ENCODE measurements at regions not wholly inside any gene's neighbourhood (a gene's known extent, or its start where the extent isn't known, plus 50 kb on each side); places are given as distances from the start of the nearest gene placed in this dataset.

DNA sequence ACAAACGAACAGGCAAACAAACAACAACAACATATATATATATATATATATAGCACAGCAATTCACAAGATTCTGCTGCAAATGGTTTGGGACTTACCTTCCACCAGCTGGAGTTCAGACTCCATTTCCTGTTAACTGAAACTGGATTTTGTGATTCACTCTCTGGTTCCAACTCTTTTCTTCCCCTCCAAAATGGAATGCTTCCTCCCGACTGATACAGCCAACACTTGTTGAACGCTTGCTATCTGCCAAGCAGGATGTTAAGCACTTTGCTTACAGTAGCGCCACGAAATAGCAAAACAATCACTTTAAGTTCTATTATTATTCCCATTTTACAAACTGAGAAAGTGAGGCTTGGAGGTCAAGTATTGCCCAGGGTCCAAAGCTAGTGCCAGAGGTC, 116.0 kb upstream of the TMEM132C start:
- no peaks in the 10 kb centered on the region for H3K36me3 ChIP-seq (ENCODE audit: control insufficient read depth in 2 of 2, extremely low read depth in 1 of 2, insufficient read depth in 2 of 2, low read length in 2 of 2)
- no peak overlapping the region for H2AFZ ChIP-seq (ENCODE audit: low read depth, low read length)
- no peak overlapping the region for H3K9ac ChIP-seq (replicated peaks; ENCODE audit: extremely low read depth, insufficient read depth, low read length)
- no peak overlapping the region for H3K4me2 ChIP-seq (ENCODE audit: insufficient read depth, low read length)
- no peaks in the 10 kb centered on the region for H3K27me3 ChIP-seq (ENCODE audit: control insufficient read depth in 2 of 2, insufficient read depth in 2 of 2, low read length in 2 of 2)
- CTCF ChIA-PET, result no interaction called here
- FAIRE-seq (no peak), DNase-seq (ENCODE audit: low read depth, low spot score) (no peak)
- H3K9me3 ChIP-seq (replicated peaks; ENCODE audit: control insufficient read depth, insufficient read depth, low read length), result peaks cover 11% of the 10 kb centered on the region
- H3K4me1 ChIP-seq (ENCODE audit: control insufficient read depth, extremely low read depth, insufficient read depth, low read length), result no peaks in the 10 kb centered on the region
- intact Hi-C loops (cut with micrococcal nuclease), result no loop called here
- POLR2A ChIA-PET, result no interaction called here
- no TSS peak for BruUV-seq (replicated peaks)
- H3K4me3 ChIP-seq (replicated peaks in 1 of 3; ENCODE audit: insufficient read depth in 1 of 3, low read depth in 1 of 3, low read length in 3 of 3), result no peak overlapping the region
- H4K20me1 ChIP-seq (replicated peaks; ENCODE audit: control insufficient read depth, extremely low read depth, insufficient read depth, low read length), result no peaks in the 10 kb centered on the region
- dilution Hi-C loops (cut with MboI; ENCODE audit: extremely low pct_ligation_motif_present, low sequenced_read_pairs), result no loop called here
- H3K79me2 ChIP-seq (ENCODE audit: control insufficient read depth, insufficient read depth, low read length), result no peaks in the 10 kb centered on the region
- no peaks in the 10 kb centered on the region for H3K9me1 ChIP-seq (replicated peaks; ENCODE audit: control insufficient read depth, extremely low read depth, insufficient read depth, low read length)
- H3K27ac ChIP-seq (ENCODE audit: insufficient read depth, low read depth, low read length), result no peak overlapping the region
- TF ChIP-seq, protein P1, sequence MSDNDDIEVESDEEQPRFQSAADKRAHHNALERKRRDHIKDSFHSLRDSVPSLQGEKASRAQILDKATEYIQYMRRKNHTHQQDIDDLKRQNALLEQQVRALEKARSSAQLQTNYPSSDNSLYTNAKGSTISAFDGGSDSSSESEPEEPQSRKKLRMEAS (IDR thresholded peaks at IDR 0.05; ENCODE audit: insufficient read depth, insufficient read length), result no peak
- TF ChIP-seq MYC (IDR thresholded peaks at IDR 0.05; ENCODE audit: low read depth, low read length) (no peak), FOS (IDR thresholded peaks at IDR 0.05; ENCODE audit: borderline replicate concordance, insufficient read depth, low read length) (no peak)

DNA sequence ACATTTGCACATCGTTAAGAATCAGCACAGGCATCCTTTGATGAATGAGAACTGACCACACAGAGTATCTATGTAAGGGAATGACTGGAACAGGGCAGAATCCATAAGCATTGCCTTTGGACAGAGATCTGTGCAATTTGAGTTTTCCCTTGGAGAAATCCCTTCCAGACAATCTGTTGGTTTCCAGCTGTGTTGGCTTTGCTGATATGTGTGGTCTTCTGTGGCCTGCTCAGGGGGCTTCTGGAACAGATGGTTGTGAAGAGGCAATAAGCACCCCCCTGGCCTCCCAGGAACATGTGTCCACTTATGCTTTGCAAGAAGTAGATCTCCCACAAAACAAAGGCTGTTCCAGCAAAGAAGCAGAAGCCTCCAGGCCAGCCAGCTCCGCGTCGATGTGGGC, 111.4 kb upstream of the TMEM132C start:
- no TSS peak for BruUV-seq (replicated peaks)

More for the DNA sequence above, 111.4 kb upstream of the TMEM132C start:
- no peaks in the 10 kb centered on the region for H3K36me3 ChIP-seq (ENCODE audit: control insufficient read depth in 2 of 2, extremely low read depth in 1 of 2, insufficient read depth in 2 of 2, low read length in 2 of 2)
- no peaks in the 10 kb centered on the region for H3K27me3 ChIP-seq (ENCODE audit: control insufficient read depth in 2 of 2, insufficient read depth in 2 of 2, low read length in 2 of 2)
- FAIRE-seq (no peak), DNase-seq (ENCODE audit: low read depth, low spot score) (no peak)
- ChIA-PET CTCF (no interaction called here), POLR2A (no interaction called here)
- H3K9me1 ChIP-seq (replicated peaks; ENCODE audit: control insufficient read depth, extremely low read depth, insufficient read depth, low read length), result no peaks in the 10 kb centered on the region
- no peak overlapping the region for H3K27ac ChIP-seq (ENCODE audit: insufficient read depth, low read depth, low read length)
- H3K9me3 ChIP-seq (replicated peaks; ENCODE audit: control insufficient read depth, insufficient read depth, low read length), result peaks cover 10% of the 10 kb centered on the region
- no peaks in the 10 kb centered on the region for H3K79me2 ChIP-seq (ENCODE audit: control insufficient read depth, insufficient read depth, low read length)
- H3K4me1 ChIP-seq (ENCODE audit: control insufficient read depth, extremely low read depth, insufficient read depth, low read length), result no peaks in the 10 kb centered on the region
- no peak overlapping the region for H2AFZ ChIP-seq (ENCODE audit: low read depth, low read length)
- TF ChIP-seq POLR2AphosphoS5 (IDR thresholded peaks at IDR 0.05; ENCODE audit: insufficient read depth, low read depth, low read length), result no peak
- TF ChIP-seq GATA2 (IDR thresholded peaks at IDR 0.05; ENCODE audit: insufficient read depth, insufficient read length, low read depth, low read length), result no peak
- TF ChIP-seq, protein P2, sequence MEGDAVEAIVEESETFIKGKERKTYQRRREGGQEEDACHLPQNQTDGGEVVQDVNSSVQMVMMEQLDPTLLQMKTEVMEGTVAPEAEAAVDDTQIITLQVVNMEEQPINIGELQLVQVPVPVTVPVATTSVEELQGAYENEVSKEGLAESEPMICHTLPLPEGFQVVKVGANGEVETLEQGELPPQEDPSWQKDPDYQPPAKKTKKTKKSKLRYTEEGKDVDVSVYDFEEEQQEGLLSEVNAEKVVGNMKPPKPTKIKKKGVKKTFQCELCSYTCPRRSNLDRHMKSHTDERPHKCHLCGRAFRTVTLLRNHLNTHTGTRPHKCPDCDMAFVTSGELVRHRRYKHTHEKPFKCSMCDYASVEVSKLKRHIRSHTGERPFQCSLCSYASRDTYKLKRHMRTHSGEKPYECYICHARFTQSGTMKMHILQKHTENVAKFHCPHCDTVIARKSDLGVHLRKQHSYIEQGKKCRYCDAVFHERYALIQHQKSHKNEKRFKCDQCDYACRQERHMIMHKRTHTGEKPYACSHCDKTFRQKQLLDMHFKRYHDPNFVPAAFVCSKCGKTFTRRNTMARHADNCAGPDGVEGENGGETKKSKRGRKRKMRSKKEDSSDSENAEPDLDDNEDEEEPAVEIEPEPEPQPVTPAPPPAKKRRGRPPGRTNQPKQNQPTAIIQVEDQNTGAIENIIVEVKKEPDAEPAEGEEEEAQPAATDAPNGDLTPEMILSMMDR (IDR thresholded peaks at IDR 0.05; ENCODE audit: extremely low read depth in 1 of 2, insufficient read depth in 1 of 2, low read depth in 1 of 2, low read length in 2 of 2), result no peak
- TF ChIP-seq JUN (IDR thresholded peaks at IDR 0.05; ENCODE audit: borderline replicate concordance, insufficient read depth, insufficient read length, low read depth), result no peak
- TF ChIP-seq EZH2 (IDR thresholded peaks at IDR 0.05; ENCODE audit: borderline replicate concordance, low read depth, low read length, severe bottlenecking), result no peak
- TF ChIP-seq POLR2A (IDR thresholded peaks at IDR 0.05; ENCODE audit: low read depth, low read length), result no peak
- TF ChIP-seq, protein P1 (IDR thresholded peaks at IDR 0.05; ENCODE audit: insufficient read depth, insufficient read length), result no peak
- TF ChIP-seq FOS (IDR thresholded peaks at IDR 0.05; ENCODE audit: borderline replicate concordance, insufficient read depth, low read length), result no peak
- no peak for TF ChIP-seq MYC (IDR thresholded peaks at IDR 0.05; ENCODE audit: low read depth, low read length)
- dilution Hi-C loops (cut with MboI; ENCODE audit: extremely low pct_ligation_motif_present, low sequenced_read_pairs), result no loop called here
- intact Hi-C loops (cut with micrococcal nuclease), result no loop called here
- no peak overlapping the region for H3K4me2 ChIP-seq (ENCODE audit: insufficient read depth, low read length)
- H3K4me3 ChIP-seq (replicated peaks in 1 of 3; ENCODE audit: insufficient read depth in 1 of 3, low read depth in 1 of 3, low read length in 3 of 3), result no peak overlapping the region
- no peaks in the 10 kb centered on the region for H4K20me1 ChIP-seq (replicated peaks; ENCODE audit: control insufficient read depth, extremely low read depth, insufficient read depth, low read length)
- no peak overlapping the region for H3K9ac ChIP-seq (replicated peaks; ENCODE audit: extremely low read depth, insufficient read depth, low read length)

All from endothelial cell of umbilical vein (primary cell).